GM12864 (cell line): ENCODE measurements at regions not wholly inside any gene's neighbourhood (a gene's known extent, or its start where the extent isn't known, plus 50 kb on each side); places are given as distances from the start of the nearest gene placed in this dataset.

Source experiments
- DNase-seq: peaks from one replicate; pipeline ENCODE4 v3.0.0-alpha.2; 2011; ENCODE audit warnings: low read depth
- H3K4me3 ChIP-seq: 2 replicates; pipeline ENCODE4 v1.5.1; 2011; ENCODE audit warnings: mild to moderate bottlenecking, low read depth, low read length, control low read depth
- CTCF ChIP-seq: IDR thresholded peaks from 2 replicates; pipeline ENCODE4 v1.5.1; 2011; ENCODE audit warnings: low read depth, mild to moderate bottlenecking, moderate library complexity, low read length, control low read depth, inconsistent platforms; ENCODE audit errors: missing control alignments

GRCh38 chr4:29521281-29521680 lies 1198.9 kb upstream of the PCDH7 start:
- TF ChIP-seq CTCF, result no peak
- no peak for DNase-seq
- H3K4me3 ChIP-seq, result no peak overlapping the region

GRCh38 chr4:29536745-29537144 lies 1183.4 kb upstream of the PCDH7 start:
- DNase-seq, result no peak

GRCh38 chr4:29538889-29539646 lies 1181.1 kb upstream of the PCDH7 start:
- DNase-seq, result no peak
- no peak for TF ChIP-seq CTCF
- H3K4me3 ChIP-seq, result no peak overlapping the region

More at GRCh38 chr4:29536745-29537144, 1183.4 kb upstream of the PCDH7 start:
- TF ChIP-seq CTCF, result no peak
- H3K4me3 ChIP-seq, result no peak overlapping the region

- no peak overlapping the region for H3K4me3 ChIP-seq
- no peak for TF ChIP-seq CTCF
- DNase-seq, result no peak
These were observed 1179.6 kb upstream of the PCDH7 start for GRCh38 chr4:29540439-29541102.

- DNase-seq, result no peak
- no peak for TF ChIP-seq CTCF
- H3K4me3 ChIP-seq, result no peak overlapping the region
These were observed 1178.4 kb upstream of the PCDH7 start for GRCh38 chr4:29541757-29542156.

GRCh38 chr4:29549342-29549741 lies 1170.8 kb upstream of the PCDH7 start:
- H3K4me3 ChIP-seq, result no peak overlapping the region
- TF ChIP-seq CTCF, result no peak
- DNase-seq, result no peak

GRCh38 chr4:29551821-29552220 lies 1168.3 kb upstream of the PCDH7 start:
- DNase-seq, result no peak
- H3K4me3 ChIP-seq, result no peak overlapping the region
- TF ChIP-seq CTCF, result no peak
